Ectodermal cell (in vitro differentiated cells): ENCODE measurements at regions not wholly inside any gene's neighbourhood (a gene's known extent, or its start where the extent isn't known, plus 50 kb on each side); places are given as distances from the start of the nearest gene placed in this dataset.

Experiments
- H3K27ac ChIP-seq: 2 replicates; pipeline ENCODE4 v1.7.0; 2013; ENCODE audit warnings: mild to moderate bottlenecking, low read depth, low read length; ENCODE audit not compliant: insufficient read depth, poor library complexity, severe bottlenecking
- H3K27me3 ChIP-seq: 2 replicates; pipeline ENCODE4 v1.7.0; 2013; ENCODE audit warnings: mild to moderate bottlenecking, low read length; ENCODE audit not compliant: insufficient read depth, control insufficient read depth, poor library complexity, severe bottlenecking
- H3K36me3 ChIP-seq: one replicate; pipeline ENCODE4 v1.7.0; 2013; ENCODE audit warnings: low read length; ENCODE audit not compliant: control insufficient read depth, insufficient read depth
- H3K4me1 ChIP-seq: one replicate; pipeline ENCODE4 v1.7.0; 2013; ENCODE audit warnings: low read length; ENCODE audit not compliant: control insufficient read depth, insufficient read depth
- H3K4me3 ChIP-seq: 2 replicates; pipeline ENCODE4 v1.7.0; 2013; ENCODE audit warnings: low read depth, low read length, control low read depth; ENCODE audit not compliant: insufficient read depth
- H3K9me3 ChIP-seq: 2 replicates; pipeline ENCODE4 v1.7.0; 2013; ENCODE audit warnings: mild to moderate bottlenecking, low read length, moderate library complexity; ENCODE audit not compliant: control insufficient read depth
- WGBS, 2 experiments: methylation state at CpG; one replicate each; pipeline ENCODE4 v1.1.7; 2013; ENCODE audit warnings: missing lambda C conversion rate in 2 of 2; 5-methylcytosine and 5-hydroxymethylcytosine counted together

DNA sequence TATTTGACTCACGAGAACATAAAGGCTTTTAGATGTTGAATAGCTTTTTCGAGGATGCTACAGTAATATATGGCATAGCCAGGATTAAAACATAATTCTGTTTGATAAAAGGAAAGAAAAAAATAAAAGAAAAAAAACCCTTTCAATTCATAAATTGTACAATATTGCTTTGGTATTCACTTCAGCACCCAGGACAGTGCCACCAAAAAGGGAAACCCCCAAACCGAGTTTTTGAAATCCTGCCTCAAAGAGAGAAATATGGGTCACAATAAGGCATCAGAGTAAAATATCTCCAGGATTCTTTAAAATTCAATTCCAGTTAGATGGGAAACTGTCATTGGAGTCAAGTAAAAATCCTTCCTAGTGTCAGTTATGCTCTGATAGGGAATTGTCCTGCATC is 551.2 kb upstream of the SEL1L start:
- Histone ChIP-seq H3K27ac (no peak overlapping the region), H3K9me3 (no peaks in the 10 kb centered on the region), H3K27me3 (no peaks in the 10 kb centered on the region), H3K4me3 (no peak overlapping the region), H3K36me3 (no peaks in the 10 kb centered on the region), H3K4me1 (no peaks in the 10 kb centered on the region)
- 74% methylated on average over 2 of the region's 3 CpGs; no CpG with 5 or more reads in 1 of the 2 experiments for WGBS, 2 experiments

DNA sequence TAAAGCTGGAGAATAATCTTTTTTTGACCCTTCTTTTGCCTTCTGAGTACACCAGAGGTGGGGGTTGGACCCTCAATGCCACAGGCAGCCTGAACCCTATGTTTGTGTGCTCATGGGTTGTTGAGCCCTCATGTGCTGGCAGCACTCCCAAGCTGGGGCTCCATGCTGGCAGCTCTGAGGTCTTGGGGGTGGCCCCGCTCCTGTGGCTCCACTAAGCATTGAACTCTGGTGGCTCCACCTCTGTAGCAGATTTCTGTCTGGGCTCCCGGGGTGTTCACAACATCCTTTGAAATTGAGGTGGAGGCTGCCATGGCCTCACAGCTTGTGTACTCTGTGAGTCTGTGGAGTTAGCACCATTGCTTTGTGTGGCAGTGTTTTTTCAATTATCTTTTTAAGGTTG is 557.4 kb upstream of the SEL1L start:
- H3K36me3 ChIP-seq: no peaks in the 10 kb centered on the region
- WGBS, 2 experiments: 86 to 90% methylated on average over 2 of the region's 2 CpGs
- H3K27ac ChIP-seq: no peak overlapping the region

DNA sequence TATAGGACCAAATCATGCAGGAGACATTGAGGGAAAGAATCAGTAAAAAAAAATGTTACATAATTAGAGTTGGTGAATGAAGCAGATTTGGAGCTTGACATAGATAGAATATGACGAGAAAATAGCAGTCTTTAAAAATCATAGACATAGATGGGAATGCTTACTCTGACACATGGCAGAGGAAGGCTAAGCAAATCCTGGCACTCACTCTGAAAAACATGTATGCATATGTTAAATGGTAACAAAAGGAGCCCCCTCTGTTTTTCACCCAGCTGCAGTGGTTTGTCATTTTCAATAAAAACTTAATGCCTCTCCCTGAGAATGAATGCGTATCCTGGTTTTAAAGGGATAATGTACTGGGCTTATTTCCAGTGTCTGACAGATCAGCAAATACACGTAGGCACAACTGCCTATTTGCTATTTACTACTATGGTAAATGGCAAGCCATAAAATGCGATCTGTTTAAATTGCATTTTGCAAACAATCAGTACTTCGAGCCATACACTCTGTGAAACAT is 561.2 kb upstream of the SEL1L start:
- H3K4me1 ChIP-seq: no peaks in the 10 kb centered on the region
- no peak overlapping the region for H3K4me3 ChIP-seq
- WGBS, 2 experiments: 92 to 95% methylated on average over 4 to 5 of the region's 5 CpGs
- no peak overlapping the region for H3K27ac ChIP-seq
- H3K9me3 ChIP-seq: no peaks in the 10 kb centered on the region
- no peaks in the 10 kb centered on the region for H3K27me3 ChIP-seq
- no peaks in the 10 kb centered on the region for H3K36me3 ChIP-seq

More for the DNA sequence above, 557.4 kb upstream of the SEL1L start:
- no peaks in the 10 kb centered on the region for H3K4me1 ChIP-seq
- no peaks in the 10 kb centered on the region for H3K27me3 ChIP-seq
- no peaks in the 10 kb centered on the region for H3K9me3 ChIP-seq
- H3K4me3 ChIP-seq: no peak overlapping the region

DNA sequence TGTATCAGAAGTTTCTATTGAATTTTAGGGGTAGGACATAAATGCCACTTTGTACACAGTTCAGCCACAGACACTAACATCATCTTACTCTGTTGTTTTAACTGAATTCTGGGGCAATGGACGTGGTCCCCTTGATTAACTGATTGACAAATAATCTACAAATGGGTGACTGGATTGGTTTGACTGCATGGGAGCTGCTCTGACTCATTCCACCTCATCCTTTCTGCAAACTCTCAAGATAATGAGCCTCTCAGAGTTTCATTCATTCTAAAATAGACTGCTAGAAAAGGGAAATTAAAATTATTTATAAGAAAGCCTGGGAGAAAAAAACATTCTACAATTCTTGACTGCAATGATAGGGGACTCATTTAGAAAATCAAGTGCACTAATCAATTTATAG is 570.4 kb upstream of the SEL1L start:
- no peak overlapping the region for H3K4me3 ChIP-seq
- no peak overlapping the region for H3K27ac ChIP-seq
- no peaks in the 10 kb centered on the region for H3K36me3 ChIP-seq
- no peaks in the 10 kb centered on the region for H3K27me3 ChIP-seq
- H3K4me1 ChIP-seq: no peaks in the 10 kb centered on the region
- 85% methylated on average over 1 of the region's 1 CpG; no CpG with 5 or more reads in 1 of the 2 experiments for WGBS, 2 experiments
- H3K9me3 ChIP-seq: no peaks in the 10 kb centered on the region

DNA sequence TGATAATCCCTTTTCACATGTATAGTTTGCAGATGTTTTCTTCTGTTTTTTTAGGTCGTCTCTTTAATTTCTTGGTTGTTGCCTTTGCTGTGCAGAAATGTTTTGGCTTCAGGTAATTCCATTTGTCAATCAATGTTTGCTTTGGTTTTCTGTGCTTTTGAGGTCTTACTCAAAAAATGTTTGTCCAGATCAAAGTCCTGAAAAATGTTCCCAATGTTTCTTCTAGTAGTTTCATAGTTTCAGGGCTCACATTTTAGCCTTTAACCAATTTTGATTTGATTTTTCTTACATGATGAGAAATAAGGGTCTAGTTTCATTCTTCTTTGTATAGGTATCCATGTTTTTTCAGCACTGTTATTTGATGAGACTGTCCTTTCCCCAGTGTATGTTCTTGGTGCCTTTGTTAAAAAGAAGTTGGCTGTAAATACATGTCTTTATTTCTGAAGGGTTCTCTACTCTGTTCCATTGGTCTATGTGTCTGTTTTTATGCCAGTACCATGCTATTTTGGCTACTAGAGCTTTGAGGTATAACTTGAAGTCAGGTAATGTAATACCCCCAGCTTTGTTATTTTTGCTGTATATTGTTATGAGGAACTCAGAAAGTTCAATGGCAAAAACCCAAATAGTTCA is 578.7 kb upstream of the SEL1L start:
- WGBS, 2 experiments: 80 to 85% methylated on average over 1 of the region's 1 CpG
- Histone ChIP-seq H3K27ac (no peak overlapping the region), H3K27me3 (no peaks in the 10 kb centered on the region), H3K4me1 (no peaks in the 10 kb centered on the region), H3K36me3 (no peaks in the 10 kb centered on the region), H3K4me3 (no peak overlapping the region), H3K9me3 (no peaks in the 10 kb centered on the region)

DNA sequence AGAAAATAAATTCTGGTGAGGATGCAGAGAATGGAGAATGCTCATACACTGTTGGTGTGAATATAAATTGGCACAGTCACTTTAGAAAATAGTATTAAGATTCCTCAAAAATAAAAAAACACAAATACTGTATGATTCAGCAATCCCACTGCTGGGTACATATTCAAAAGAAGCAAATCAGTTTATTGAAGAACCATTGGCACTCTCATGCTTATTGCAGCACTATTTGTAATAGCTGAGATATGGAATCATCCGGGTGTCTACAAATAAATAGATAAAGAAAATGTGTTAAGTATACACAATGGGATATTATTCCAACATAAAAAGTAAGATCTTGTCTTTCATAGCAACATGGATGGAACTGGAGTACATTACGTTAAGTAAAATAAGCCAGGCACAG is 579.4 kb upstream of the SEL1L start:
- WGBS, 2 experiments: 95 to 100% methylated on average over 1 to 2 of the region's 2 CpGs
- H3K4me3 ChIP-seq: no peak overlapping the region
- no peaks in the 10 kb centered on the region for H3K27me3 ChIP-seq
- H3K9me3 ChIP-seq: no peaks in the 10 kb centered on the region
- H3K4me1 ChIP-seq: no peaks in the 10 kb centered on the region
- H3K27ac ChIP-seq: no peak overlapping the region
- H3K36me3 ChIP-seq: no peaks in the 10 kb centered on the region

DNA sequence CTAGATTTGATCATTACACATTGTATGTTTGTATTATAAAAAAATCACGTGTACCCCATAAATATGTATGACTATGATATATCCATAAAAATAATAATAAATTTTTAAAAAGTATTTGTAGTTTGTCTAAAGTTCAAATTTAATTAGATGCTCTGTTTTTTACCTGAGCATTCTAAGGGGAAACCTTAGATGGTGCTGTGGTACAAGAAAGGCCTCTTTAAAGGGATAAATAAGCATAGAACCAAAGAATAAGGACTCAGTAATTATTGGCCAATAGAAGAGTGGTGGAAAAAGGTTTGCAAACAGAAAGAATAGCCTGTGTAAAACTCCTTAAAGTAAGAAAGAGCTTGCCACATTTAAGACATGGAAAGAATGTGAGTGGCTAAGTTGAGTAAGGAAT is 580.1 kb upstream of the SEL1L start:
- no peaks in the 10 kb centered on the region for H3K36me3 ChIP-seq
- no peak overlapping the region for H3K27ac ChIP-seq
- H3K9me3 ChIP-seq: no peaks in the 10 kb centered on the region
- no peak overlapping the region for H3K4me3 ChIP-seq
- WGBS, 2 experiments: no CpG with 5 or more reads among the region's 1 CpG
- H3K4me1 ChIP-seq: no peaks in the 10 kb centered on the region
- H3K27me3 ChIP-seq: no peaks in the 10 kb centered on the region

DNA sequence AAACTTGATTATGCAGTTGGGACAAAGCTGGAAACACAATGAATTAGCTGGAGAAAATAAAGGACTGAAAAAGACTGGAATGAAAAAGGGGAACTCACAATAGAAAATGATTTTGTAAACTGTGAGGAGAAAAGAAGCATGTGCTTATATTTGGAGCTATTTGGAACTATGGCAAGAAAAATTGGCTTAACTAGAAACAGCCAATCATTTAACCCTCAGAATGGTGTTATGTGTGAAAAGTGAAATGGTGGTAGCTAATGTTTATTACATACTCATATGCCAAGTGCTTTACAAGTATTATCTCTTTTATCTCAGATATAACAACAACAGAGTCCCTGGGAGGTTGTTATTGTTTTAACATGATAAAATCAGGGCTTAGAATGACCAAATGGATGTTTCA is 583.1 kb upstream of the SEL1L start:
- no peaks in the 10 kb centered on the region for H3K27me3 ChIP-seq
- no peak overlapping the region for H3K27ac ChIP-seq
- H3K4me1 ChIP-seq: no peaks in the 10 kb centered on the region
- H3K4me3 ChIP-seq: no peak overlapping the region
- H3K9me3 ChIP-seq: no peaks in the 10 kb centered on the region
- H3K36me3 ChIP-seq: no peaks in the 10 kb centered on the region

DNA sequence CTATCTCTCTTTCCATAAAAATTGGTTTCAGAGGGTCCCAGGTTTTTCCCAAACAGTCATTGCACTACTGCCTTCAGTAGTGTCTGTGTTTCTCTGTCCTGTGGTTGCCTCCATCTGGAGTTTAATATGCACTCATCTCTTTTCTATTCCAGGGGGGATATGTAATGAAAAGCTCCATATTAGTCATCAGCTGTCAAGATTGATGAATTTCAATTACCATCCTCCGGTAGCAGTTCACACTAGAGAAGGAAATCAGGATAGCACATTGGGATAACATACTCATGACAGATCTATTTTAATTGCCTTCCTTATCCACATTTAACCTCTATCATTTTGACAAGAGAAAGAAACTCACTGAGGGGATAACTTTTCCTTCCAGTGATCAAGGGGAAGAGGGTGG is 589.0 kb upstream of the SEL1L start:
- H3K27ac ChIP-seq: no peak overlapping the region
- H3K4me3 ChIP-seq: no peak overlapping the region
- WGBS, 2 experiments: 31 to 55% methylated on average over 1 of the region's 1 CpG
- no peaks in the 10 kb centered on the region for H3K27me3 ChIP-seq
- H3K9me3 ChIP-seq: no peaks in the 10 kb centered on the region
- no peaks in the 10 kb centered on the region for H3K4me1 ChIP-seq
- no peaks in the 10 kb centered on the region for H3K36me3 ChIP-seq

DNA sequence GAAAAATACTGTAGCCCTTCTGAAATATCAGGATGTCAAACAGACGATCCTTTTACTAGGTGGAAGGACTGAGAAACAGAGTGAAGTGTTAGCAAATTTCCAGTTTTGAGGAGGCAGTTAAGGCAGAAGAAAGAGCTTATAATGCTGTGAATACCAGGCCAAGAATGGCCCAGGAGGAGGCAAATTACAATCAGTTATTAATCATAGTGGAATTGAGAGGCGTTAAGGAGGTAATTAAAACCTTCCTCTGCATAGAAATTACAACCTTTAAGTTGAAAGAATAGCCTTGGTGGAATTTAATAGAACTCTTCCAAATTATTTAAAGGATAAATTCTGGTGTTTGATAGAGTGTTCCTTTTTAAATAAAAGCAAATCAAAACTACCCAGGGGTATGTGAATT is 590.9 kb upstream of the SEL1L start:
- Histone ChIP-seq H3K4me1 (no peaks in the 10 kb centered on the region), H3K27ac (no peak overlapping the region), H3K4me3 (no peak overlapping the region), H3K27me3 (no peaks in the 10 kb centered on the region), H3K36me3 (no peaks in the 10 kb centered on the region), H3K9me3 (no peaks in the 10 kb centered on the region)
- 42 to 81% methylated on average over 1 to 2 of the region's 2 CpGs for WGBS, 2 experiments

DNA sequence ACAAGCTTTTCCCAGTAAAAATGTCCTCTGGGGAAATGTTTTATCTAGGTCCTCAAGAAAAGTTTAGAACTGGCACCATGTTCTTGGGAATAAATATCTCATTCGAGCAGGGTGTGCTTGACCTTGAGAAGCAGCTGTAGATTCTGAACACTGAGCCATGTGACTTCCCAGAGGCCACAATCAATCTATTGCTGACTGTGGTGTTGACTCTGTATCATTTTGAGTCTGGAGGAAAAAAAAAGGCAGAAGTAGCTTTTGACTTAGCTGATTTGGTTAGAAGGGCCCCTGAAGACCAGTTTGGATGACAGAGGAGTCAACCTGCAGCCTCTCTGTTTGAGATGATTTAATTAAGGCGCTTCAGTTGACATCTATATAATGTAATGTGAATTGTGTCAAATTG is 592.4 kb upstream of the SEL1L start:
- Histone ChIP-seq H3K36me3 (no peaks in the 10 kb centered on the region), H3K27me3 (no peaks in the 10 kb centered on the region), H3K9me3 (no peaks in the 10 kb centered on the region), H3K27ac (no peak overlapping the region), H3K4me1 (no peaks in the 10 kb centered on the region), H3K4me3 (no peak overlapping the region)
- WGBS, 2 experiments: 91% methylated on average over 2 of the region's 2 CpGs
